Stimulated activated naive CD8-positive, alpha-beta T cell treated with anti-CD3 and anti-CD28 coated beads, Interleukin-15, amount 100 ng/mL, for 72 hours (primary cell): ENCODE measurements at regions not wholly inside any gene's neighbourhood (a gene's known extent, or its start where the extent isn't known, plus 50 kb on each side); places are given as distances from the start of the nearest gene placed in this dataset.
"Not testable (repeated sequence)": the region's sequence is repeated elsewhere in the genome, so short reads cannot be mapped to it uniquely, and the experiment has no call there.

ENCODE experiments used
- ATAC-seq: fragments of 150-1000 bp; cut with Tn5 transposase; 2 replicates; pipeline ENCODE4 v1.10.0; 2021; ENCODE audit warnings: mild to moderate bottlenecking, moderate library complexity
- DNase-seq, 2 donors: peaks; one replicate each; pipeline ENCODE4 v3.0.0; 2021 to 2022
- H3K27ac Mint-ChIP-seq, 2 donors: one replicate each; pipeline ENCODE4 v1.8.0; 2022; ENCODE audit warnings: mild to moderate bottlenecking in 2 of 2, mixed read lengths in 2 of 2, moderate library complexity in 2 of 2
- H3K27me3 Mint-ChIP-seq: one replicate; pipeline ENCODE4 v1.8.0; 2022; ENCODE audit warnings: mixed read lengths
- H3K4me1 Mint-ChIP-seq: one replicate; pipeline ENCODE4 v1.8.0; 2022; ENCODE audit warnings: mild to moderate bottlenecking, mixed read lengths
- H3K4me3 Mint-ChIP-seq, 2 donors: one replicate each; pipeline ENCODE4 v1.8.0; 2022; ENCODE audit warnings: mild to moderate bottlenecking in 2 of 2, mixed read lengths in 2 of 2, moderate library complexity in 1 of 2
- H3K9me3 Mint-ChIP-seq, 2 donors: one replicate each; pipeline ENCODE4 v1.8.0; 2022; ENCODE audit warnings: mixed read lengths in 2 of 2

DNA sequence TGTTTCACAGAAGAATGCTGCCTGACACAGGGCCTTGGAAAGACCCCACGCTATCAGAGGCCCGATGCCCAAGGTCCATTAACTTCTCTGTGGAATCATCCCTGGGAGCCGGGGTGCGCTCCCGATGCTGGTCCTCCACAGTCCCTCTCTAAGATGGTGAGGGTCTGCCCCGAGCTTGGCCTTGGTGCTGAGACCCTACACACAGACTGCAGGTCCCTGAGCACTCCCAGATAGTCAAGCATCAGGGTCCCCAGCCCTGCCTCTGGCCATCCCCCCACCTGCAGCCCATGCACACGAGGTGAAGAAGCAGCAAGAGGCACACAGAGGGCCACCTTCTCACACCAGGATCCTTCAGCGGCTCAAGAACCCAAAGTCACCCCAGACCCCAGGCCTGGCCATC is 263.3 kb downstream of the MYCN start:
- Mint-ChIP-seq H3K4me3 (no peak overlapping the region), H3K27me3 (peaks cover 8% of the 10 kb centered on the region)
- ATAC-seq = no peak

DNA sequence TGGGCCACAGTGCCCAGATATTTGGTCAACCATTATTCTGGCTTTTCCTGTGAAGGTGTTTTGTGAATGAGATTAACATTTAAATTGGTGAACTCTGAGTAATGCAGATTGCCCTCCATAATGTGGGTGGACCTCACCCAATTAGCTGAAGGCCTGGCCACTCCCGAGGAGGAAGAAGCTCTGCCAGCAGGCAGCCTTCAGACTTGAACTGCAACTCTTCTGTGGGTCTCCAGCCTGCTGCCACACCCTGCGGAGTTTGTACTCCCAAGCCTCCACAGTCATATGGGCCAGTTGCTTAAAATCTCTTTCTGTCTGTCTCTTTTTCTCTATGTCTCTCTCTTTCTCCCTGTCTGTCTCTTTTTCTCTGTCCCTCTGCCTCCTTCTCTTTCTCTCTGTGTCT is 262.7 kb downstream of the MYCN start:
- no peak for DNase-seq
- H3K4me1 Mint-ChIP-seq = no peaks in the 10 kb centered on the region
- H3K27me3 Mint-ChIP-seq = peaks cover 8% of the 10 kb centered on the region
- peak overlapping the region in 1 of 2 donors; percentile 1 for H3K27ac Mint-ChIP-seq
- H3K4me3 Mint-ChIP-seq = no peak overlapping the region
- no peak for ATAC-seq
- H3K9me3 Mint-ChIP-seq = peaks cover 0 to 8% of the 10 kb centered on the region in 2 donors

More for the DNA sequence above, 263.3 kb downstream of the MYCN start:
- Mint-ChIP-seq H3K9me3 (peaks cover 5 to 14% of the 10 kb centered on the region in 2 donors), H3K4me1 (no peaks in the 10 kb centered on the region), H3K27ac (peak overlapping the region in 1 of 2 donors; percentile 15)
- no peak for DNase-seq

DNA sequence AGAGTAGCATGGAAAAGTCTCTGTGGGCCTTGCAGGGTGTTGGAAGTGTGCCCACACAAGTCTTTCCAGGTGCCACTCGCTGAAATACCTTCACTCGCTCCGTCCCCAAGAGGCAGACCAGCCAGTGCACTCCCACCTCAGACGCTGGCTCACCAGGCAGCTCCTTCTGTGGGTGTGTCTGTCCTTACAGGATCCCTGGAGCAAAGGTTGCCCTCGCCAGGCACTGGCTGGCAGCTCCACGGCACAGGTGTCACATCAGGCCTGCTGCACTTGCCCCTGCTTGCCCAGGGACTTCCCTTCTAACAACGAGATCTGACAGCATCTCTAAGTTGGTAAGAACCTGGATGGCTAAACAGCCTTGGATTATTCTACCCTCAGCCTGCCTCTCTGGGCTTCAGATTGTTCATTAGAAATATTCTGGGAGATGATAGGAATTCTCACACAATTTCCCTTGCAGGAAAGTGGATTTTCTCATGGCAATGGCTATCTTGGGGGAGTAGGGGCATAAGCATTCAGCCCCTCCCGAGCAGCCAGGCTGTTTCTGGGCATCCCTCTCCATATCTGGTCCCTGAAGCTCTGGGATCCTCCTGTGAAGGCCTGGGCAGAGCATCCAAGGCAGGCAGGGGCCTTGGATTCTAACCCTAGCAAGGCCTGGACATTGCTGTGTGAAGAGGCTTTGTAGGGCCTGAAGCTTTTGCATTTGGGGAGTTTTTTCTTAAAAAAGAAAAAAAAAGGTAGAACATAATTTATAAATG is 262.1 kb downstream of the MYCN start:
- Mint-ChIP-seq H3K4me3 (no peak overlapping the region), H3K27me3 (peaks cover 4% of the 10 kb centered on the region), H3K9me3 (peaks cover 0 to 4% of the 10 kb centered on the region in 2 donors), H3K27ac (no peak overlapping the region), H3K4me1 (no peaks in the 10 kb centered on the region)
- no peak for ATAC-seq
- no peak for DNase-seq

DNA sequence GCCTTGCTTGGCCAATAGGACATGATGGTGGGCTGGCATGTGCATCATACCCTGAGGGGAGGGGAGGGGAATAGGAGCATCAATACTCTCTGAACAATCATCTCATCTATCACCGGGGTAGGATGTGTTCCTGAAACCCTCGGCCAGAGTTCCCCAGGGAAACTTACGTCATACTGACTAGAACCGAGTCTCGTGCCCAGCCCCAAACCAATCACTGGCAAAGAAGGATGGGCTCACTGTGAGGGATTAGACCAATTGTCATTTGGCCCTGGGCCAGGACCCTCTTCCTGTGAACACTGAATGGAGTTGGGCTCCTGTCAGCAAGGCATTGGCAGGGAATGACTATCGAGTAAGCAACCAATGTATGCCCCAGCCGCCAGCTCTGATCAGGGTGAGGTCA is 261.5 kb downstream of the MYCN start:
- no peaks in the 10 kb centered on the region for H3K4me1 Mint-ChIP-seq
- no peak overlapping the region for H3K27ac Mint-ChIP-seq
- H3K27me3 Mint-ChIP-seq = no peaks in the 10 kb centered on the region
- no peak overlapping the region for H3K4me3 Mint-ChIP-seq
- ATAC-seq (no peak), DNase-seq (no peak)
- H3K9me3 Mint-ChIP-seq = no peaks in the 10 kb centered on the region

DNA sequence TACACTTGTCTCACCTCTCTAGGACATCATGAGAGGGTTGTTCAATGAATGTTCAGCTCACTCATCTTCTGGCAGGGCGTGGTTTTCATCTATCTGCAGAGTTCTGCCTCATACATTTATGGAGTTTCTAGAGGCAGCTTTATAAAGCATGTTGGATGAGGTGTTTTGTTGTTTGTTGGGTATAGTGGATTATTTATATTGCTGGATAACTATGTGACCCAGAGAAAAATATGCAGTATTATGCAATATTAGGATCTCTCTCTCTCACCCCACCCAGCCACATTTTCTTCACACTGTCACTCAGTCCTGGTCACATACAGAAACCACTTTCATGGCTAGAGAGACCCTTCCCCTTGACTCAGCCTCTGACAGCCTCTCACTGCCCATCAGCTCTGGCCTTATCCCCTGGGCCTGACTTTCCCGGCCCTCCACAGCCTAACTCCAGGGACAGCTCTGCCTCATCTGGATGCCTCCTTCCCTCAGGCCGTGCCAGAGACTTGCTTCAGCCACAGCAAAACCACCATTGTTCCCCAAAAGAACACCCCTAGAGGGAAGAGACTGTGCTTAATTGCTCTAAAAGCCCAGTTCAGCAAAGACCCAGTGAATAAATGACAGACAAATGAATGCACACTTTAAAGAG is 260.3 kb downstream of the MYCN start:
- H3K9me3 Mint-ChIP-seq = no peaks in the 10 kb centered on the region
- no peaks in the 10 kb centered on the region for H3K4me1 Mint-ChIP-seq
- peak overlapping the region in 1 of 2 donors; percentile 36 for H3K27ac Mint-ChIP-seq

DNA sequence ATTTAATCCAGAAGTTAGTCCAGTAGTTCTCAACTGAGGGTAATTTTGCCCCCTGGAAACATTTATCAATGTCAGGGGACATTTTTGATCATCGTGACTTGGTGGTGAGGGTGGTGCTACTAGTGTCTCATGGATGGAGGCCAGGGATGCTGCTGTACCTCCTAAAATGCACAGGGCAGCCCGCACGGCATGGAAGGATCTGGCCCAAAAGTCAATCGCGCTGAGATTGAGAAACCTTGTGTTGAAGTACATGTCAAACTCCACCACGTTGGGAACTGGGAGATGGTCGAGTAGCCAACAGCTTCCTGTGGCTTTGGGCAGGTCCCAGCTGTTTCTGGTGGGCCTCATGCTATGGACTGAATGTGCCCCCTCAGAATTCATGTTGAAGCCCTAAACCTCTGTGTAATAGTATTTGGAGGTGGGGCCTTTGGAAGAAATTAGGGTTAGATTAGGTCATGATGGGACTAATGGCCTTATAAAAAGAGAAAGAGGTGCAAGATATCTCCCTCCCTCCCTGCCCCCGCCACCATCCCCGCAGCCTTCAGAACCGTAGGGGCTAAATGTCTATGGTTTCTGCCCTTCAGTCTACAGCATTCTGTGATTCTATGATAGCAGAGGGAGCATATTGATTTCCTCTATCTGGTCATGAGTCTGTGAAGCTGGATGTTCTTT is 259.7 kb downstream of the MYCN start:
- no peak for DNase-seq
- Mint-ChIP-seq H3K9me3 (no peaks in the 10 kb centered on the region), H3K27ac (no peak overlapping the region), H3K4me1 (no peaks in the 10 kb centered on the region), H3K27me3 (no peaks in the 10 kb centered on the region), H3K4me3 (no peak overlapping the region)
- ATAC-seq = no peak

More for the DNA sequence above, 260.3 kb downstream of the MYCN start:
- DNase-seq (no peak), ATAC-seq (no peak)
- H3K4me3 Mint-ChIP-seq = no peak overlapping the region
- H3K27me3 Mint-ChIP-seq = no peaks in the 10 kb centered on the region

DNA sequence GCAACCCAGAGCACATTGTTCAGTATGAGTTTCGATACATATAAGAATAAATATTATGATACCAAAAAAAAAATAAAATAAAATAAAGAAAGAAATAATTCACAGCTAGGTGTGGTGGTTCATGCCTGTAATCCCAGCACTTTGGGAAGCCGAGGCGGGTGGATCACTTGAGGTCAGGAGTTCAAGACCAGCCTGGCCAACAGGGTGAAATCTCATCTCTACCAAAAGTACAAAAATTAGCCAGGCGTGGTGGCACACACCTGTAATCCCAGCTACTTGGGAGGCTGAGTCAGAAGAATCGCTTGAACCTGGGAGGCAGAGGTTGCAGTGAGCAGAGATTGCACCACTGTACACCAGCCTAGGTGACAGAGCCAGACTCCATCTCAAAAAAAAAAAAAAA is 258.9 kb downstream of the MYCN start:
- H3K4me1 Mint-ChIP-seq, ATAC-seq, DNase-seq, H3K27me3 Mint-ChIP-seq, H3K27ac Mint-ChIP-seq, H3K4me3 Mint-ChIP-seq, H3K9me3 Mint-ChIP-seq: not testable (repeated sequence)

DNA sequence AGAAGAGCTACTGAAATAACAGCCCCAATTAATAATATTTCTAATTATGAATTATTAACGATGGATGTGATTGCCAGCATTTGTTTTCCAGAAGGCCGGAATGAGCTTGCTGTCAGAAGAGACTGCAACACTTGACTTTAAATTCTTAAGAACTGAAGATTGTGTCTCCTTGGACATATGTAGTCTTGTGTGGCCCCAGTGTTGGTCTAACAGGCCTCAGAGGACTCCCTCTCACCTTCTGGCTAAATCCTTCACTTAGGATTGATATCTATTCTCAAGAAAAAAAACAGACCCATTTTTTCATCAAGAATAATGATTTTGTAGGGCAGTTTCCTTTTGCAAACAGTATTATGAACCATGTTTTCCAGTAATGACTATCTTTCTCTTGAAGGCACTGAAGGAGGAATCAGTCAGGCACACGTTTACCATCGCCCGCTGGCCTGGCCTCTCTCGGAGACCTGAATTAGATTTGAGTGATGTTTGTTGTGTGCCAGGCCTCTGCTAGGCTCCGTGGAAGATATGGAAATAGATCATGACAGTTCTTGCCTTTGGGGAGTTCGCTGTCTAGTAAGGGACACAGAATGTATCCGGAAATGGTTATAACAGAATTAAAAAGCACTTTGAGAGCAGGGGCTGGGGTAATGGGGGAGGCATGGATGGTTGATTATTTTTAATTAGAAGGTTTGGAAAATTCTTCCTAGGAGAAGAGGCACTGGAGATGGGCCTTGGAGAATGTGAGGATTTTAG is 258.0 kb downstream of the MYCN start:
- no peak for DNase-seq
- Mint-ChIP-seq H3K27me3 (no peaks in the 10 kb centered on the region), H3K27ac (peak overlapping the region in 1 of 2 donors; percentile 45), H3K4me3 (no peak overlapping the region), H3K4me1 (no peaks in the 10 kb centered on the region), H3K9me3 (no peaks in the 10 kb centered on the region)
- no peak for ATAC-seq

DNA sequence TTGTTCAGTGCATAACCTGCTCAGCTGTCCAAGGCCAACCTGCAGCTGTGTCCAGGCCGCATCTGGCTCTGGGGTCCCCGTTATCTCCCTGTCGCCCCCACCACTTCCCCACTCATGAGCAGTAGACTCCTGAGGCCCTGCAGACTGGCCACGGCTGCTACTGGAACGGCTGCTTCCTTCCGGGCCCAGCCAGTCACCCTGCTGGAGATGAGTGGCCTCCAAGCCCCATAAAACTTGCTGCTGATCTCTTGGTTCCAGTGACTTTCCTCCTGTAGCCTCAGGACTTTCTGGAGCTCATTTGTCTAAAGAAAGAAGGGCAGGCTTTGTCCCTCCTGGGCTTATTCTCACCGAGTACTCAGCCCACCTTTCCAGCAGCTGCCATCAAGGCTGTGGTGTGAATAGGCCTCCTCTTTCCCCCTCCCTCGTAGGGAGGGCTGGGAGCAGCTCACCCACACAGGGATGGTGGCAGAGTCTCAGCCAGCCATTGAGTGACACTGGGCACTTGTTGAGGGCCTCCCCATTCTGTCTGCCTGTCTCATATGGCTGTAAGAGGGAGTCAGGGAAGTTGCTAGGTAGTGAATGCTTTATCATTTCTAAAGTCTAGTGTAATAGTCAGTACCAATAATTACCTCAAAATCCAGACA is 257.3 kb downstream of the MYCN start:
- DNase-seq = no peak
- no peaks in the 10 kb centered on the region for H3K4me1 Mint-ChIP-seq
- ATAC-seq = no peak
- no peak overlapping the region for H3K4me3 Mint-ChIP-seq
- no peaks in the 10 kb centered on the region for H3K9me3 Mint-ChIP-seq
- H3K27me3 Mint-ChIP-seq = no peaks in the 10 kb centered on the region
- no peak overlapping the region for H3K27ac Mint-ChIP-seq

- ATAC-seq = no peak
Measured at GRCh38 chr2:16196687-16197503, 256.5 kb downstream of the MYCN start.

DNA sequence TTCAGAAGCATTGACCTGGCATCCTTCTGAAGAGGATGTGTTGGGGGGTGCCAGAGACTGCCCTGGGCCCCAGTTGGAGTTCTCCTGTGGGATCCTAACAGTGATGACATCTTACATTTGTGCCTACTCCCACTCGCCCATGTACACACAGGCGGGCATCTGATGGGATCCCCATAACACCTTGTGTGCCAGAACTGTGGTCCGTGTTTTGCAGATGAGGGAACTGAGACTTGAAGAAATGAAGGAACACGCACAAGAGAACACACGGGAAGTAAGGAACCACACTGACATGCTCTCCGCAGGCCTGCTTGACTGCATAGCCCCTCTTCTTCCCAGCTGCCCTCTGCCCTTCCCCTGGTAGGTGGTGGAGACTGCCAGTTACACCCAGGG is 255.3 kb downstream of the MYCN start:
- Mint-ChIP-seq H3K4me1 (no peaks in the 10 kb centered on the region), H3K4me3 (no peak overlapping the region), H3K27ac (no peak overlapping the region), H3K9me3 (no peaks in the 10 kb centered on the region), H3K27me3 (no peaks in the 10 kb centered on the region)
- DNase-seq = no peak
- no peak for ATAC-seq

More at GRCh38 chr2:16196687-16197503, 256.5 kb downstream of the MYCN start:
- no peak overlapping the region for H3K27ac Mint-ChIP-seq
- no peaks in the 10 kb centered on the region for H3K4me1 Mint-ChIP-seq
- H3K9me3 Mint-ChIP-seq = no peaks in the 10 kb centered on the region
- H3K4me3 Mint-ChIP-seq = no peak overlapping the region
- H3K27me3 Mint-ChIP-seq = no peaks in the 10 kb centered on the region
- DNase-seq = no peak

- Mint-ChIP-seq H3K27me3 (no peaks in the 10 kb centered on the region), H3K4me3 (no peak overlapping the region)
- ATAC-seq = no peak
Measured at GRCh38 chr2:16194931-16195680, 254.8 kb downstream of the MYCN start.

DNA sequence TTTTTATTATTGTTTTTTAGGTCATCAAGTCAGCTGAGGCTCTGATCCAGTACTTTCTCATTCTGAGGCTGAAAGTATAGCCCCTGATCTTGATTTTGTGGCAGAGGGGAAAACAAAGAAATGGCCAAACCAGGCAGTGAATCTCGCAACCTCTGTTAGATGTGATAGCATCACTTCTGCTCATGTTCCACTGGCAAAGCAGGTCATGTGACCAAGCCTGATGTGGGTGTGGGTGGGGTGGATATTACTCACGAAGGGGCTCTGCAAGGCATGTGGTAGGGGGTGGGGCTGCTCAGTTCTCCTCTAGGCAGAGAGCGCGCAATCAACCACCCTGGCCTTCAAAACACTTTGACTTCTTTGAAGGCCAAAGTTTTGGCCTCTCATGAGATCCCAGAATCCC is 254.2 kb downstream of the MYCN start:
- Mint-ChIP-seq H3K4me3 (no peak overlapping the region), H3K9me3 (no peaks in the 10 kb centered on the region), H3K27ac (no peak overlapping the region), H3K27me3 (no peaks in the 10 kb centered on the region), H3K4me1 (no peaks in the 10 kb centered on the region)
- ATAC-seq (no peak), DNase-seq (no peak)

More at GRCh38 chr2:16194931-16195680, 254.8 kb downstream of the MYCN start:
- Mint-ChIP-seq H3K27ac (peak overlapping the region in 1 of 2 donors; percentile 56), H3K4me1 (no peaks in the 10 kb centered on the region), H3K9me3 (no peaks in the 10 kb centered on the region)
- no peak for DNase-seq

- no peak overlapping the region for H3K27ac Mint-ChIP-seq
- DNase-seq = no peak
- no peaks in the 10 kb centered on the region for H3K9me3 Mint-ChIP-seq
- ATAC-seq = no peak
- H3K4me1 Mint-ChIP-seq = no peaks in the 10 kb centered on the region
- no peak overlapping the region for H3K4me3 Mint-ChIP-seq
- H3K27me3 Mint-ChIP-seq = peaks cover 1% of the 10 kb centered on the region
Measured at GRCh38 chr2:16194096-16194390, 253.7 kb downstream of the MYCN start.
